ENCODE measurements at regions not wholly inside any gene's neighbourhood (a gene's known extent, or its start where the extent isn't known, plus 50 kb on each side); places are given as distances from the start of the nearest gene placed in this dataset.
"Not testable (repeated sequence)": the region's sequence is repeated elsewhere in the genome, so short reads cannot be mapped to it uniquely, and the experiment has no call there.

DNA sequence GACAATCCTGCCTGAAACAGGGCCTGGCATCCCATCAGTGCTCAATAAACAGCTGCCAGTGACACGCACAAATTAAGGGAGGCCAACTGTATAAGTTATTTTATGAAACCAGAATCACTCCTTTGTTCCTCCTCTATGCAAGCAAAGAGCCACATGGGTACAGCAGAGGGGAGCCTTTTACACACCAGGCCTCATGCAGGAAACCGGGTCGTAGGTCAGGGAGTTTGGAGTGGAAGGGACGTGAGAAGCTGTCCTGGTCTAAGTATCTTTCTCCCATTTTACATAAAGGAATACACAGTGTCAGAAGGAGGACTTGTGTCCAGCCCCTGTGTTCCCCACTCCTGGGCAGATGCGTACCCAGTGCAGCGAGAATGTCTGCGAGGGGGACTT is 232.1 kb downstream of the POTEG start:
- H3F3A ChIP-seq (ENCODE audit: insufficient read depth, low read depth); POLR2A ChIA-PET (ENCODE audit: unreplicated experiment); intact Hi-C loops (cut with micrococcal nuclease; ENCODE audit: unreplicated experiment); H2AFZ ChIP-seq; H3K4me2 ChIP-seq; H3K9me3 ChIP-seq (ENCODE audit: insufficient read depth, low read depth); H3K4me3 ChIP-seq; H3K9me2 ChIP-seq (ENCODE audit: insufficient read depth); H4K20me1 ChIP-seq (ENCODE audit: insufficient read depth); CTCF ChIA-PET; H3K27me3 ChIP-seq (ENCODE audit: insufficient read depth, low read depth); H3K36me3 ChIP-seq (ENCODE audit: low read depth); DNase-seq; H3K27ac ChIP-seq; H3K4me1 ChIP-seq (replicated peaks; ENCODE audit: insufficient read depth); H3K79me2 ChIP-seq (ENCODE audit: low read depth); BruUV-seq (replicated peaks): not testable (repeated sequence)

GRCh38 chr14:19203250-19203972 is 230.7 kb downstream of the POTEG start:
- H3K4me2 ChIP-seq; H3F3A ChIP-seq (ENCODE audit: insufficient read depth, low read depth); H3K4me3 ChIP-seq; BruUV-seq (replicated peaks); H4K20me1 ChIP-seq (ENCODE audit: insufficient read depth); POLR2A ChIA-PET (ENCODE audit: unreplicated experiment); H3K9me2 ChIP-seq (ENCODE audit: insufficient read depth); H3K9me3 ChIP-seq (ENCODE audit: insufficient read depth, low read depth); H3K79me2 ChIP-seq (ENCODE audit: low read depth); intact Hi-C loops (cut with micrococcal nuclease; ENCODE audit: unreplicated experiment); H3K27ac ChIP-seq; H2AFZ ChIP-seq; H3K4me1 ChIP-seq (replicated peaks; ENCODE audit: insufficient read depth); H3K27me3 ChIP-seq (ENCODE audit: insufficient read depth, low read depth); DNase-seq; CTCF ChIA-PET; H3K36me3 ChIP-seq (ENCODE audit: low read depth): not testable (repeated sequence)

DNA sequence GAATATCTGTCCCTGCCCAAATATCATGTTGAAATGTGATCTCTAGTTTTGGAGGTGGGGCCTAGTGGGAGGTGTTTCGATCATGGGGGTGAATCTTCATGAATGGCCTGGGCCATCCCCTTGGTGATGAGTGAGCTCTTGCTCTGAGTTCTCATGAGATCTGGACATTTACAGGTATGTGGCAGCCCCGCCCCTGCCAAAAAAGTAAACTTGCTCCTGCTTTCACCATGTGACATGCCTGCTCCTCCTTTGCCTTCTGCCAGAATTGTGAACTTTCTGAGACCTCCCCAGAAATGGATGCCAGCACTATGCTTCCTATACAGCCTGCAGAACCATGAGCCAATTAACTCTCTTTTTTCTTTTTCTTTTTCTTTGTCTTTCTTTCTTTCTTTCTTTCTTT is 229.3 kb downstream of the POTEG start:
- H3K27ac ChIP-seq; H4K20me1 ChIP-seq (ENCODE audit: insufficient read depth); H3K27me3 ChIP-seq (ENCODE audit: insufficient read depth, low read depth); H3F3A ChIP-seq (ENCODE audit: insufficient read depth, low read depth); BruUV-seq (replicated peaks); H3K4me2 ChIP-seq; H3K9me3 ChIP-seq (ENCODE audit: insufficient read depth, low read depth); H2AFZ ChIP-seq; H3K4me3 ChIP-seq; DNase-seq; intact Hi-C loops (cut with micrococcal nuclease; ENCODE audit: unreplicated experiment); CTCF ChIA-PET; H3K36me3 ChIP-seq (ENCODE audit: low read depth); POLR2A ChIA-PET (ENCODE audit: unreplicated experiment); H3K4me1 ChIP-seq (replicated peaks; ENCODE audit: insufficient read depth); H3K79me2 ChIP-seq (ENCODE audit: low read depth); H3K9me2 ChIP-seq (ENCODE audit: insufficient read depth): not testable (repeated sequence)

GRCh38 chr14:19216480-19216879 is 217.7 kb downstream of the POTEG start:
- intact Hi-C loops (cut with micrococcal nuclease; ENCODE audit: unreplicated experiment); H3K9me3 ChIP-seq (ENCODE audit: insufficient read depth, low read depth); H3K79me2 ChIP-seq (ENCODE audit: low read depth); H3K9me2 ChIP-seq (ENCODE audit: insufficient read depth); CTCF ChIA-PET; H3K4me1 ChIP-seq (replicated peaks; ENCODE audit: insufficient read depth); H2AFZ ChIP-seq; DNase-seq; H3K27me3 ChIP-seq (ENCODE audit: insufficient read depth, low read depth); BruUV-seq (replicated peaks); H3F3A ChIP-seq (ENCODE audit: insufficient read depth, low read depth); H3K4me2 ChIP-seq; H3K36me3 ChIP-seq (ENCODE audit: low read depth); H4K20me1 ChIP-seq (ENCODE audit: insufficient read depth); H3K4me3 ChIP-seq; POLR2A ChIA-PET (ENCODE audit: unreplicated experiment); H3K27ac ChIP-seq: not testable (repeated sequence)

DNA sequence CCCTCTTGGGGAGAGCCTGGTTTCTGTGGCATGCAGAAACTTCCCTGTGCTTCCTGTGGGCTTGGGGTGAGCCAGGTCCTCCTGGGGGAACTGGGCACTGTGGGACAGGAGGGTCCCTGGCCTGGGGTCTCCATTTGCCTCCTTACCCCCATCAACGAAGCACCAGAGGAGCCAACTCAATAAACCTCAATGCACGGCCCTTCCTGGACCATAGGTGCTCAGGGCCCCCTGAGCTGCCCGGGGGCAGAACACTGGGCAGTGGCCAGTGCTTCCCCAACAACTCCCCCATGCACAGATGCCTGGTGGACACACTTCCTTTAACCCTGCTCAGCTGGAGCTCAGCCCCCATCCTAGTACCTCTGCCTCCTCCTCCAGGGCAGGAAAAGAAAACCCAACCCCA is 214.7 kb downstream of the POTEG start:
- BruUV-seq (replicated peaks); H3K9me2 ChIP-seq (ENCODE audit: insufficient read depth); H3F3A ChIP-seq (ENCODE audit: insufficient read depth, low read depth); CTCF ChIA-PET; H3K4me3 ChIP-seq; H2AFZ ChIP-seq; H3K4me1 ChIP-seq (replicated peaks; ENCODE audit: insufficient read depth); H3K27me3 ChIP-seq (ENCODE audit: insufficient read depth, low read depth); H3K4me2 ChIP-seq; H4K20me1 ChIP-seq (ENCODE audit: insufficient read depth); H3K36me3 ChIP-seq (ENCODE audit: low read depth); DNase-seq; H3K79me2 ChIP-seq (ENCODE audit: low read depth); POLR2A ChIA-PET (ENCODE audit: unreplicated experiment); H3K9me3 ChIP-seq (ENCODE audit: insufficient read depth, low read depth); H3K27ac ChIP-seq; intact Hi-C loops (cut with micrococcal nuclease; ENCODE audit: unreplicated experiment): not testable (repeated sequence)

DNA sequence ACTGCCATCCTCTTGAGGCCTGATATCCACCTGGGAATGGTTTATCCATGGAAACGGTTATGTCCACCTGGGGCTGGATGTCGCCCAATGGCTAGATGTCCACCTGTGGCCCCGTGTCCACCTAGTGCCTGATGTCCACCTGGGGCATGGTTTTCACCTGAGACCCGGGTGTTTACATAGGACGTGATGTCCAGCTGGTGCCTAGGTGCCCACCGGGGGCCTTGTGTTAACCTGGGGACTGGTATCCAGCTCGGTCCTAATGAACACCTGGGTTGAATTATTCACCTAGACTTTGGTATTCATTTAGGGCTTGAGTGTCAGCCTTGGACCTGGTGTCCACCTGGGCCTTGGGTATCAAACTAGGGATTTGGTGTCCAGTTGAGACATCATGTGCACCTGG is 202.7 kb downstream of the POTEG start:
- H3K36me3 ChIP-seq (ENCODE audit: low read depth); H3K4me1 ChIP-seq (replicated peaks; ENCODE audit: insufficient read depth); H3K27ac ChIP-seq; H3K79me2 ChIP-seq (ENCODE audit: low read depth); H3F3A ChIP-seq (ENCODE audit: insufficient read depth, low read depth); H2AFZ ChIP-seq; H3K4me3 ChIP-seq; H4K20me1 ChIP-seq (ENCODE audit: insufficient read depth); H3K4me2 ChIP-seq; POLR2A ChIA-PET (ENCODE audit: unreplicated experiment); H3K9me2 ChIP-seq (ENCODE audit: insufficient read depth); DNase-seq; H3K9me3 ChIP-seq (ENCODE audit: insufficient read depth, low read depth); H3K27me3 ChIP-seq (ENCODE audit: insufficient read depth, low read depth); CTCF ChIA-PET; intact Hi-C loops (cut with micrococcal nuclease; ENCODE audit: unreplicated experiment); BruUV-seq (replicated peaks): not testable (repeated sequence)

GRCh38 chr14:19234059-19234458 is 200.1 kb downstream of the POTEG start:
- H3K79me2 ChIP-seq (ENCODE audit: low read depth); H3K4me3 ChIP-seq; intact Hi-C loops (cut with micrococcal nuclease; ENCODE audit: unreplicated experiment); H3K4me2 ChIP-seq; H3F3A ChIP-seq (ENCODE audit: insufficient read depth, low read depth); H3K27me3 ChIP-seq (ENCODE audit: insufficient read depth, low read depth); BruUV-seq (replicated peaks); CTCF ChIA-PET; DNase-seq; H3K9me3 ChIP-seq (ENCODE audit: insufficient read depth, low read depth); H3K36me3 ChIP-seq (ENCODE audit: low read depth); H2AFZ ChIP-seq; H3K4me1 ChIP-seq (replicated peaks; ENCODE audit: insufficient read depth); POLR2A ChIA-PET (ENCODE audit: unreplicated experiment); H3K9me2 ChIP-seq (ENCODE audit: insufficient read depth); H4K20me1 ChIP-seq (ENCODE audit: insufficient read depth); H3K27ac ChIP-seq: not testable (repeated sequence)

DNA sequence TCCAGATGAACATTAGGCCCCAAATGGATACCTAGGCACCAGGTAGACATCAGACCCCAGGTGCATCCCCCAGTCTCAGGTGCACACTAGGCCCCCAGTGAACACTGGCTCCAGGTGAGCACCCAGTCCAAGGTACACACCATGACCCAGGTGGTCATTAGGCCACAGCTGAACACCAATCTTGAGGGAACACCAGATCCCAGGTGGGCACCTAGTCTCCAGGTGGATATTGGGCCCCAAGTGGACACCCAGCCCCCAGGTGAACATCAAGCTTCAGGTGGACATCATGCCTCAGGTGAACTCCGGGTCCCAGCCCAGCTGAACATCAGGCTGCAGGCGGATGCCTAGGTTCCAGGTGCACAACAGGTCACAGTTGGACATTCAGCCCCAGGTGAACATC is 196.5 kb downstream of the POTEG start:
- H3K79me2 ChIP-seq (ENCODE audit: low read depth); H3K27me3 ChIP-seq (ENCODE audit: insufficient read depth, low read depth); H3K4me2 ChIP-seq; H4K20me1 ChIP-seq (ENCODE audit: insufficient read depth); H3F3A ChIP-seq (ENCODE audit: insufficient read depth, low read depth); H3K9me3 ChIP-seq (ENCODE audit: insufficient read depth, low read depth); CTCF ChIA-PET; H3K4me3 ChIP-seq; H3K36me3 ChIP-seq (ENCODE audit: low read depth); H3K4me1 ChIP-seq (replicated peaks; ENCODE audit: insufficient read depth); DNase-seq; BruUV-seq (replicated peaks); intact Hi-C loops (cut with micrococcal nuclease; ENCODE audit: unreplicated experiment); POLR2A ChIA-PET (ENCODE audit: unreplicated experiment); H2AFZ ChIP-seq; H3K9me2 ChIP-seq (ENCODE audit: insufficient read depth); H3K27ac ChIP-seq: not testable (repeated sequence)
